Panc1 (cell line): ENCODE measurements at regions not wholly inside any gene's neighbourhood (a gene's known extent, or its start where the extent isn't known, plus 50 kb on each side); places are given as distances from the start of the nearest gene placed in this dataset.
"Not testable (repeated sequence)": the region's sequence is repeated elsewhere in the genome, so short reads cannot be mapped to it uniquely, and the experiment has no call there.

Experiments used
- POLR2AphosphoS5 ChIP-seq: IDR thresholded peaks from 2 replicates; pipeline ENCODE4 v1.6.1; 2012; ENCODE audit warnings: mild to moderate bottlenecking, low read depth, low read length, moderate library complexity
- SIN3A ChIP-seq: IDR thresholded peaks from 2 replicates; pipeline ENCODE4 v1.6.1; 2012; ENCODE audit warnings: low read depth, mild to moderate bottlenecking, low read length, moderate library complexity, borderline replicate concordance; ENCODE audit not compliant: insufficient read depth
- TCF7L2 ChIP-seq: IDR thresholded peaks from 2 replicates; pipeline ENCODE4 v1.6.1; 2011; ENCODE audit warnings: mild to moderate bottlenecking, low read depth, low read length, inconsistent platforms
- TF ChIP-seq, protein P1 (sequence below): fragments of 450-650 bp; IDR thresholded peaks from 2 replicates; pipeline ENCODE4 v1.5.1; 2017; ENCODE audit warnings: mild to moderate bottlenecking
- TF ChIP-seq, protein P2 (sequence below), 2 experiments: IDR thresholded peaks; 2 replicates each; pipeline ENCODE4 v1.6.1; 2011 to 2012; ENCODE audit warnings: low read depth in 2 of 2, control low read depth in 1 of 2, low read length in 1 of 2, mild to moderate bottlenecking in 1 of 2, moderate library complexity in 1 of 2; ENCODE audit not compliant: insufficient read depth in 1 of 2

DNA sequence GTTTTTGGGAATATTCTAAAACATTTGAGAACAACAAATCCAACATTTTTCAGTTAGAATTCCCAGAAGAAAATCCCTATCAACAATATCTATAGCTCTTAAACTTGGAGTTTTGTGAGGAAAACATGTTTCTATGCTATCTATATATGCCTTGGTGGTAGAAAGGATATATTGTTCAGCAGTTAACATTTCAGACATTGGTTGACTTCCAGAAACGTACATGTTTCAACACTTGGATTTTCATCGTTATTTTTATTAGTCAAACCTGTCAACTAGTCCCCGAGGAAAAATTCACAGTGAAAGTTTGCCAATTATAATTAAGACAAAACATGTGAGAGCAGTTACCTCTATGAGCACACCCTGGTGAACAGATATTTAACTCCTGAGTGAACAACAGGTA, 541.8 kb upstream of the CHD1 start:
- TF ChIP-seq, protein P1, sequence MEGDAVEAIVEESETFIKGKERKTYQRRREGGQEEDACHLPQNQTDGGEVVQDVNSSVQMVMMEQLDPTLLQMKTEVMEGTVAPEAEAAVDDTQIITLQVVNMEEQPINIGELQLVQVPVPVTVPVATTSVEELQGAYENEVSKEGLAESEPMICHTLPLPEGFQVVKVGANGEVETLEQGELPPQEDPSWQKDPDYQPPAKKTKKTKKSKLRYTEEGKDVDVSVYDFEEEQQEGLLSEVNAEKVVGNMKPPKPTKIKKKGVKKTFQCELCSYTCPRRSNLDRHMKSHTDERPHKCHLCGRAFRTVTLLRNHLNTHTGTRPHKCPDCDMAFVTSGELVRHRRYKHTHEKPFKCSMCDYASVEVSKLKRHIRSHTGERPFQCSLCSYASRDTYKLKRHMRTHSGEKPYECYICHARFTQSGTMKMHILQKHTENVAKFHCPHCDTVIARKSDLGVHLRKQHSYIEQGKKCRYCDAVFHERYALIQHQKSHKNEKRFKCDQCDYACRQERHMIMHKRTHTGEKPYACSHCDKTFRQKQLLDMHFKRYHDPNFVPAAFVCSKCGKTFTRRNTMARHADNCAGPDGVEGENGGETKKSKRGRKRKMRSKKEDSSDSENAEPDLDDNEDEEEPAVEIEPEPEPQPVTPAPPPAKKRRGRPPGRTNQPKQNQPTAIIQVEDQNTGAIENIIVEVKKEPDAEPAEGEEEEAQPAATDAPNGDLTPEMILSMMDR: not testable (repeated sequence)
- TF ChIP-seq POLR2AphosphoS5, SIN3A, TCF7L2: not testable (repeated sequence)
- TF ChIP-seq, protein P2, sequence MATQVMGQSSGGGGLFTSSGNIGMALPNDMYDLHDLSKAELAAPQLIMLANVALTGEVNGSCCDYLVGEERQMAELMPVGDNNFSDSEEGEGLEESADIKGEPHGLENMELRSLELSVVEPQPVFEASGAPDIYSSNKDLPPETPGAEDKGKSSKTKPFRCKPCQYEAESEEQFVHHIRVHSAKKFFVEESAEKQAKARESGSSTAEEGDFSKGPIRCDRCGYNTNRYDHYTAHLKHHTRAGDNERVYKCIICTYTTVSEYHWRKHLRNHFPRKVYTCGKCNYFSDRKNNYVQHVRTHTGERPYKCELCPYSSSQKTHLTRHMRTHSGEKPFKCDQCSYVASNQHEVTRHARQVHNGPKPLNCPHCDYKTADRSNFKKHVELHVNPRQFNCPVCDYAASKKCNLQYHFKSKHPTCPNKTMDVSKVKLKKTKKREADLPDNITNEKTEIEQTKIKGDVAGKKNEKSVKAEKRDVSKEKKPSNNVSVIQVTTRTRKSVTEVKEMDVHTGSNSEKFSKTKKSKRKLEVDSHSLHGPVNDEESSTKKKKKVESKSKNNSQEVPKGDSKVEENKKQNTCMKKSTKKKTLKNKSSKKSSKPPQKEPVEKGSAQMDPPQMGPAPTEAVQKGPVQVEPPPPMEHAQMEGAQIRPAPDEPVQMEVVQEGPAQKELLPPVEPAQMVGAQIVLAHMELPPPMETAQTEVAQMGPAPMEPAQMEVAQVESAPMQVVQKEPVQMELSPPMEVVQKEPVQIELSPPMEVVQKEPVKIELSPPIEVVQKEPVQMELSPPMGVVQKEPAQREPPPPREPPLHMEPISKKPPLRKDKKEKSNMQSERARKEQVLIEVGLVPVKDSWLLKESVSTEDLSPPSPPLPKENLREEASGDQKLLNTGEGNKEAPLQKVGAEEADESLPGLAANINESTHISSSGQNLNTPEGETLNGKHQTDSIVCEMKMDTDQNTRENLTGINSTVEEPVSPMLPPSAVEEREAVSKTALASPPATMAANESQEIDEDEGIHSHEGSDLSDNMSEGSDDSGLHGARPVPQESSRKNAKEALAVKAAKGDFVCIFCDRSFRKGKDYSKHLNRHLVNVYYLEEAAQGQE (IDR thresholded peaks at IDR 0.05; ENCODE audit: insufficient read depth in 1 of 2, low read depth in 2 of 2, low read length in 1 of 2): not testable (repeated sequence)
